ENCODE measurements at regions not wholly inside any gene's neighbourhood (a gene's known extent, or its start where the extent isn't known, plus 50 kb on each side); places are given as distances from the start of the nearest gene placed in this dataset.

- TF ChIP-seq CTCF (conservative IDR thresholded peaks at IDR 0.05) (no peak), ZFX (IDR thresholded peaks at IDR 0.05) (no peak)
- no peak overlapping the region for H3K27ac ChIP-seq
These were observed 630.4 kb upstream of the PFKP start for GRCh38 chr10:2436933-2437332.

GRCh38 chr10:2431961-2432360, 635.4 kb upstream of the PFKP start:
- no peak overlapping the region for H3K27ac ChIP-seq
- TF ChIP-seq CTCF (conservative IDR thresholded peaks at IDR 0.05) (no peak), ZFX (IDR thresholded peaks at IDR 0.05) (no peak)

- H3K27ac ChIP-seq: no peak overlapping the region
These were observed 639.9 kb upstream of the PFKP start for GRCh38 chr10:2427412-2427811.

GRCh38 chr10:2425320-2425719, 642.0 kb upstream of the PFKP start:
- no peak overlapping the region for H3K27ac ChIP-seq
- TF ChIP-seq CTCF (conservative IDR thresholded peaks at IDR 0.05) (no peak), ZFX (IDR thresholded peaks at IDR 0.05) (no peak)

More at GRCh38 chr10:2427412-2427811, 639.9 kb upstream of the PFKP start:
- TF ChIP-seq CTCF (conservative IDR thresholded peaks at IDR 0.05) (no peak), ZFX (IDR thresholded peaks at IDR 0.05) (no peak)

- no peak for TF ChIP-seq CTCF (conservative IDR thresholded peaks at IDR 0.05)
- no peak for TF ChIP-seq ZFX (IDR thresholded peaks at IDR 0.05)
- no peak overlapping the region for H3K27ac ChIP-seq
These were observed 652.8 kb upstream of the PFKP start for GRCh38 chr10:2414562-2414961.

- TF ChIP-seq ZFX (IDR thresholded peaks at IDR 0.05) (no peak), CTCF (conservative IDR thresholded peaks at IDR 0.05) (no peak)
- H3K27ac ChIP-seq: no peak overlapping the region
These were observed 653.3 kb upstream of the PFKP start for GRCh38 chr10:2414039-2414438.

GRCh38 chr10:2410049-2410448, 657.3 kb upstream of the PFKP start:
- no peak overlapping the region for H3K27ac ChIP-seq
- TF ChIP-seq ZFX (IDR thresholded peaks at IDR 0.05): no peak
- TF ChIP-seq CTCF (conservative IDR thresholded peaks at IDR 0.05): no peak

Data from C4-2B (cell line).